Heart left ventricle (tissue), 16 donors: ENCODE measurements at regions not wholly inside any gene's neighbourhood (a gene's known extent, or its start where the extent isn't known, plus 50 kb on each side); places are given as distances from the start of the nearest gene placed in this dataset.
"Not testable (repeated sequence)": the region's sequence is repeated elsewhere in the genome, so short reads cannot be mapped to it uniquely, and the experiment has no call there.

ENCODE experiments used
- ATAC-seq, 4 donors: fragments of 200-7000 bp; cut with Tn5 transposase; one replicate each; pipeline ENCODE4 v1.9.1; 2020 to 2022; ENCODE audit warnings: moderate library complexity in 4 of 4, mild to moderate bottlenecking in 3 of 4, moderate number of reproducible peaks in 1 of 4
- DNase-seq, 5 donors: peaks; one replicate each; pipeline ENCODE4 v3.0.0-alpha.2; 2020
- H3K27ac ChIP-seq, 12 donors: fragments of 200-600 bp; sonication (generic) in 4 of 12; one replicate each; pipeline versions ENCODE4 v1.5.0 to v1.8.0; 2016 to 2022; ENCODE audit warnings: mild to moderate bottlenecking in 2 of 12
- H3K27me3 ChIP-seq, 9 donors: fragments of 200-600 bp; sonication (generic) in 2 of 9; one replicate each; pipeline versions ENCODE4 v1.5.1 to v1.8.0; 2016 to 2022; ENCODE audit warnings: mild to moderate bottlenecking in 3 of 9
- H3K36me3 ChIP-seq, 9 donors: fragments of 200-600 bp; sonication (generic) in 2 of 9; one replicate each; pipeline versions ENCODE4 v1.5.0 to v1.8.0; 2018 to 2022; ENCODE audit warnings: mild to moderate bottlenecking in 2 of 9
- H3K4me1 ChIP-seq, 12 donors: fragments of 200-600 bp; sonication (generic) in 4 of 12; one replicate each; pipeline versions ENCODE4 v1.5.0 to v1.8.0; 2016 to 2022; ENCODE audit warnings: mild to moderate bottlenecking in 3 of 12
- H3K4me3 ChIP-seq, 12 donors: fragments of 200-600 bp; sonication (generic) in 4 of 12; one replicate each; pipeline versions ENCODE4 v1.5.0 to v1.8.0; 2017 to 2022; ENCODE audit warnings: mild to moderate bottlenecking in 9 of 12, moderate library complexity in 4 of 12
- H3K9me3 ChIP-seq, 12 donors: fragments of 200-600 bp; sonication (generic) in 4 of 12; one replicate each; pipeline versions ENCODE4 v1.5.0 to v1.8.0; 2016 to 2022; ENCODE audit warnings: mild to moderate bottlenecking in 1 of 12
- POLR2A ChIP-seq, 2 donors: fragments of 450-650 bp; IDR thresholded peaks; one replicate each; pipeline ENCODE4 v1.6.1; 2017; ENCODE audit warnings: antibody characterized with exemption in 2 of 2, mild to moderate bottlenecking in 2 of 2, moderate library complexity in 2 of 2
- WGBS, 4 donors: extraction: QIAGEN DNeasy Blood & Tissue Kit in 2 of 4; methylation state at CpG; one replicate each; pipeline versions ENCODE4 v1.1.5 to v1.1.7; 2013 to 2018; 5-methylcytosine and 5-hydroxymethylcytosine counted together
- intact Hi-C, 10 donors: fragments of 100-400 bp; cut with DNase I; formaldehyde crosslinking; loops; one replicate each; pipeline versions ENCODE4 v1.11.1 to v1.14.2; 2022
- TF ChIP-seq, protein P1 (sequence below), 12 donors: fragments of 200-600 bp; sonication (generic) in 4 of 12; IDR thresholded peaks; one replicate each; pipeline versions ENCODE4 v1.5.0 to v1.8.0; 2018 to 2022; ENCODE audit warnings: antibody characterized with exemption in 12 of 12, mild to moderate bottlenecking in 5 of 12
- donor health status: ischemic (EF 13 %, LVEDD 7.1; RV severe dilation, severe dysfunction).
- donor health status: healthy with polysubstance abuse.
- donor health status: DM: no; HTN: yes; CAD: no.
- donor health status: DM: no; HTN: no; CAD: no.
- donor health status: ischemic (EF 25% LVEDD 6.9; RV normal size, moderate dysfunction).
- donor health status: ischemic (EF 25% LVEDD 5.7; RV mildly dilated, moderate dysfunction).
- donor health status: healthy.
- donor health status: DM: yes; HTN: yes; CAD: no.
- donor health status: ischemic (EF 35%, LVEDD 5.7; RV mildly dilated, moderate dysfunction).
- donor health status: nonischemic (EF 11% LVEDD 7.7; RV severe dilation, severe dysfunction).
- donor health status: DM: yes; HTN: yes; CAD: no.
- donor health status: PGD.
- donor health status: ischemic (EF 29% LVEDD 5.4; RV normal size, mild dysfunction).
- donor health status: nonischemic (EF 23%, LVEDD 6.1; RV moderate dilation, normal function).

DNA sequence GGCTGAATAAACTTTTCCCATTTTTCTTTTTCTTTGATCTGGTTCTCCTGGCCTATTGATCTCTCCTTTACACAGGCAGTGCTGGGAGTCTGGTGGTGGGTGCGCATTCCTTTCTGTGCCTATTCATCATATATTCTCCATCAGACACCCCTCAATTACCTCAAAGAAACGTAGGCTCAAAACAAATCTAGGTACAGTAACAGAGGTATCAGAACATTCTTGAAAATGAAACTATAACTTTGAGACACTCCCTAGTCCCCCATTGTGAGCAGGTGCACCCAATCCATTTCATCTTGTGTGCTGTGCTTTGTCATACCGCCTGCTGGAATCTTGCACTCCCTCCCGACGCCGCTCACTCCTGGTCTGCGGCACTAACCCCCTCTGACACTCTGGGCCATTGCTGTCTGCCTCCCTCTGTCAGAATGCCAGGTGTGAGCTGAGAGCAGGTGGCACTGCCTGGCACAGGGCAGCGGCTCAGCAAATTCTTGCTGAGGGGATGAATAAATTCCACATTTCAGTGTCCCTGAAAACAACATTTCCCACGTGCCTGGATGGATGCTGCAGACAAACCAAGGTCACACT lies 303.4 kb upstream of the EXOC2 start:
- DNase-seq = no peak
- no peak for ATAC-seq
- Histone ChIP-seq H3K9me3 (peaks cover 0 to 5% (median 0%) of the 10 kb centered on the region in 12 donors), H3K4me1 (no peaks in the 10 kb centered on the region), H3K4me3 (no peak overlapping the region), H3K27me3 (peaks cover 0 to 21% (median 0%) of the 10 kb centered on the region in 9 donors), H3K36me3 (no peaks in the 10 kb centered on the region), H3K27ac (no peak overlapping the region)
- WGBS, 4 donors = 70 to 78% (median 74%) methylated on average over 9 of the region's 9 CpGs
- intact Hi-C loops = no loop called here
- TF ChIP-seq, protein P1, sequence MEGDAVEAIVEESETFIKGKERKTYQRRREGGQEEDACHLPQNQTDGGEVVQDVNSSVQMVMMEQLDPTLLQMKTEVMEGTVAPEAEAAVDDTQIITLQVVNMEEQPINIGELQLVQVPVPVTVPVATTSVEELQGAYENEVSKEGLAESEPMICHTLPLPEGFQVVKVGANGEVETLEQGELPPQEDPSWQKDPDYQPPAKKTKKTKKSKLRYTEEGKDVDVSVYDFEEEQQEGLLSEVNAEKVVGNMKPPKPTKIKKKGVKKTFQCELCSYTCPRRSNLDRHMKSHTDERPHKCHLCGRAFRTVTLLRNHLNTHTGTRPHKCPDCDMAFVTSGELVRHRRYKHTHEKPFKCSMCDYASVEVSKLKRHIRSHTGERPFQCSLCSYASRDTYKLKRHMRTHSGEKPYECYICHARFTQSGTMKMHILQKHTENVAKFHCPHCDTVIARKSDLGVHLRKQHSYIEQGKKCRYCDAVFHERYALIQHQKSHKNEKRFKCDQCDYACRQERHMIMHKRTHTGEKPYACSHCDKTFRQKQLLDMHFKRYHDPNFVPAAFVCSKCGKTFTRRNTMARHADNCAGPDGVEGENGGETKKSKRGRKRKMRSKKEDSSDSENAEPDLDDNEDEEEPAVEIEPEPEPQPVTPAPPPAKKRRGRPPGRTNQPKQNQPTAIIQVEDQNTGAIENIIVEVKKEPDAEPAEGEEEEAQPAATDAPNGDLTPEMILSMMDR (IDR thresholded peaks at IDR 0.05) = no peak
- no peak for TF ChIP-seq POLR2A (IDR thresholded peaks at IDR 0.05)

DNA sequence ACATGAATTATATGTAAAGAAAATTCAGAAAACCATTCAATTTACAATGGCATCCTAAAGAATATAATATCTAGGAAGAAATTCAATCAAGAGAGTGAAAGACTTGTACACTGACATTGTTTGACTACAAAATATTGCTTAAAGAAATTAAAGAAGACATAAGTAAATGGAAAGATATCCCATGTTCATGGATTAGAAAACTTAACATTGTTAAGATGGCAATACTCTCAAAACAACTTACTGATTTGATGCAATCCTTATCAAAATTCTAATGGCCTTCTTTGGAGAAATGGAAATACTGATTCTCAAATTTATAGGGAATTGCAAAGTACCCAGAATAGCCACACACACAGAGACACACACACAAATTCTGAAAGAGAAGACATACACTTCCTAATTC lies 298.3 kb upstream of the EXOC2 start:
- H3K36me3 ChIP-seq = no peaks in the 10 kb centered on the region
- H3K4me3 ChIP-seq = no peak overlapping the region
- H3K4me1 ChIP-seq = no peaks in the 10 kb centered on the region
- DNase-seq = no peak
- peaks cover 0 to 21% (median 0%) of the 10 kb centered on the region in 9 donors for H3K27me3 ChIP-seq
- no peak overlapping the region for H3K27ac ChIP-seq
- TF ChIP-seq, protein P1 (IDR thresholded peaks at IDR 0.05) = no peak
- TF ChIP-seq POLR2A (IDR thresholded peaks at IDR 0.05) = no peak
- intact Hi-C loops = no loop called here
- peaks cover 0 to 14% (median 2%) of the 10 kb centered on the region in 12 donors for H3K9me3 ChIP-seq
- ATAC-seq = no peak

DNA sequence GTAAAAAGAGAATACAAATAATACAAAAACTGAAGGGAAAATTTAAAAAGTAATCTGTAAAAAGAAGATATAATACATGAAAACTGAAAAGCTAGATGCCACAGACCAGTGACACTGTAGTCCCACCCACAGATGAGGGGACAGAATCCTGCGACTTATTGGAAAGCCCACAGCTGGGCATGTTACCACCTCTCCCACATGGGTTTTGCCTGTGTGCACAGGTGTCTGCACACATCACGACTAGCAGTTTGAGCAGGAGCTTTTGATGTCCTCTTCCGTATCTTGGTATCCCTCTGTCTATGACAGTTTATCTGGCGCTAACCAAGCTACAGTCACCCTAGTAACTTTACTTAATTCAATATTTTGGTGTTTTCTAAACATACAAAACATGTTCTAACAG lies 291.1 kb upstream of the EXOC2 start:
- intact Hi-C loops = no loop called here
- no peak for ATAC-seq
- 88 to 94% (median 88%) methylated on average over 4 of the region's 4 CpGs for WGBS, 4 donors

DNA sequence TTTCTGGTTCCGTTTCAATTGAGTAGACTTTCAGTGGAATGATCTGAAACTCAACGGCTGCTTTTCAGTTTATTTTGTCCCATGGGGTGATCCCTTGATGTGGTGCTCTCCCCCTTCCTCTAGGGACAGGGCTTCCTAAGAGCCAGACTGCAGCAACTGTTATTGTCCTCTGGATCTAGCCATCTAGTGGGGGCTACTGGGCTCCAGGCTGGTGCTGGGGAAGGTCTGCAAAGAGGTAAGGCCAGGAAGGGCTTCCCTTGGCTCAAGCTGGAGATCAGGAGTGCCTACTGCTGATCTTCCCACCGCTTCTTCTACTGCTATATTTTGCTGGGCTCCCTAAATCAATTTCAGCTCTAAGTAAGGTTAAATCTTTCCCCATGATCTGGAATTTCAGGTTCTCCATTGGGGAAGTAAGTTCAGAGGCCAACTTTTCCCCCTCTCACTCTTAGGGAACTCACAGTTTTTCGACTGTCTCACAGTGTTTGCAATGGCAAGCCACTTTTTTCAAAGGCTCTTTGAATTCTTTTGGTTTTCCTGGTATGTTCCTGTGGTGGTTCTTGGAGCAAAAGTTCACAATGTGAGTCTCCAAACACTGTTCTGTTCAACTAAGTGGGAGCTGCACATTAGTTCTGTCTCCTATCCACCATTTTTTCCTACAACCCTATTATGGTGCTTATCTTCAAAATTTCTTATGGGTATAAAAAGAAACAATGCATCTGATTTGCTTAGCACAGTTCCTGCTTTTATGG lies 286.2 kb upstream of the EXOC2 start:
- ATAC-seq = no peak
- no peak for DNase-seq
- Histone ChIP-seq H3K36me3 (no peaks in the 10 kb centered on the region), H3K4me3 (no peak overlapping the region), H3K9me3 (peaks cover 0 to 38% (median 9%) of the 10 kb centered on the region in 12 donors), H3K27ac (no peak overlapping the region), H3K4me1 (no peaks in the 10 kb centered on the region), H3K27me3 (peaks cover 0 to 4% (median 0%) of the 10 kb centered on the region in 9 donors)
- TF ChIP-seq, protein P1 (IDR thresholded peaks at IDR 0.05) = no peak
- TF ChIP-seq POLR2A (IDR thresholded peaks at IDR 0.05) = no peak
- intact Hi-C loops = no loop called here
- WGBS, 4 donors = 67 to 83% (median 73%) methylated on average over 4 of the region's 4 CpGs

More for the DNA sequence above, 291.1 kb upstream of the EXOC2 start:
- no peak for DNase-seq
- Histone ChIP-seq H3K27me3 (peaks cover 0 to 7% (median 0%) of the 10 kb centered on the region in 9 donors), H3K4me1 (no peaks in the 10 kb centered on the region), H3K36me3 (no peaks in the 10 kb centered on the region), H3K27ac (no peak overlapping the region), H3K9me3 (peaks cover 0 to 12% (median 0%) of the 10 kb centered on the region in 12 donors), H3K4me3 (no peak overlapping the region)
- TF ChIP-seq, protein P1 (IDR thresholded peaks at IDR 0.05) = no peak
- no peak for TF ChIP-seq POLR2A (IDR thresholded peaks at IDR 0.05)

DNA sequence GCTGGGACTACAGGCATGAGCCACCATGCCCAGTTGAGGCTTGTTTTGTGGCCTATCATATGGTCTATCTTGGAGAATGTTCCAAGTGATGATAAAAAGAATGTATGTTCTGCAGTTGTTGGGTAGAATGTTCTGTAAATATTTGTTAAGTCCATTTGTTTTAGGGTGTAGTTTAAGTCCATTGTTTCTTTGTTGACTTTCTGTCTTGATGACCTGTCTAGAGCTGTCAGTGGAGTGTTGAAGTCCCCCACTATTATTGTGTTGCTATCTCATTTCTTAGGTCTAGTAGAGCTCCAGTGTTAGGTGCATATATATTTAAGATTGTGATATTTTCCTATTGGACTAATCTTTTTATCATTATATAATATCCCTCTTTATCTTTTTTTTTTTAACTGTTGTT lies 284.3 kb upstream of the EXOC2 start:
- H3K4me3 ChIP-seq, H3K27ac ChIP-seq, H3K36me3 ChIP-seq, H3K4me1 ChIP-seq, DNase-seq, intact Hi-C loops, ATAC-seq, H3K27me3 ChIP-seq: not testable (repeated sequence)
- peaks cover 0 to 38% (median 9%) of the 10 kb centered on the region in 12 donors for H3K9me3 ChIP-seq
